Parathyroid adenoma (tissue), 2 donors: ENCODE measurements at regions not wholly inside any gene's neighbourhood (a gene's known extent, or its start where the extent isn't known, plus 50 kb on each side); places are given as distances from the start of the nearest gene placed in this dataset.
A peak's percentile ranks its signal among the peaks of the same experiment; 100 is the strongest.

Source experiments
- H2AFZ ChIP-seq: fragments of 300-600 bp; sonication (generic); one replicate; pipeline ENCODE4 v1.7.0; 2017; ENCODE audit warnings: antibody characterized with exemption, mild to moderate bottlenecking
- H3K27ac ChIP-seq: fragments of 300-600 bp; sonication (generic); one replicate; pipeline ENCODE4 v1.7.0; 2017
- H3K27me3 ChIP-seq: fragments of 300-600 bp; sonication (generic); one replicate; pipeline ENCODE4 v1.7.0; 2017; ENCODE audit warnings: low read length; ENCODE audit not compliant: control insufficient read depth, insufficient read depth
- H3K36me3 ChIP-seq: fragments of 300-600 bp; sonication (generic); one replicate; pipeline ENCODE4 v1.7.0; 2017; ENCODE audit warnings: low read length; ENCODE audit not compliant: control insufficient read depth, insufficient read depth
- H3K4me1 ChIP-seq: fragments of 300-600 bp; sonication (generic); one replicate; pipeline ENCODE4 v1.7.0; 2017; ENCODE audit warnings: control low read depth
- H3K4me2 ChIP-seq: fragments of 300-600 bp; sonication (generic); one replicate; pipeline ENCODE4 v1.7.0; 2017; ENCODE audit warnings: low read length
- H3K4me3 ChIP-seq: fragments of 300-600 bp; sonication (generic); one replicate; pipeline ENCODE4 v1.7.0; 2017; ENCODE audit warnings: low read depth, low read length
- H3K79me2 ChIP-seq: fragments of 300-600 bp; sonication (generic); one replicate; pipeline ENCODE4 v1.7.0; 2017; ENCODE audit warnings: control low read depth
- H3K9ac ChIP-seq: fragments of 300-600 bp; sonication (generic); one replicate; pipeline ENCODE4 v1.7.0; 2017; ENCODE audit warnings: mild to moderate bottlenecking
- H3K9me3 ChIP-seq: fragments of 300-600 bp; sonication (generic); one replicate; pipeline ENCODE4 v1.7.0; 2017; ENCODE audit warnings: low read length; ENCODE audit not compliant: control insufficient read depth
- TF ChIP-seq, protein P1 (sequence below): fragments of 300-600 bp; sonication (generic); IDR thresholded peaks from one replicate; pipeline ENCODE4 v1.7.0; 2017; ENCODE audit warnings: antibody characterized with exemption, mild to moderate bottlenecking
- donor health status: primary hyperparathyroidism.

GRCh38 chr6:30411515-30412207, 66.7 kb downstream of the RPP21 start:
- no peaks in the 10 kb centered on the region for H3K27me3 ChIP-seq
- H3K4me2 ChIP-seq: no peak overlapping the region
- H3K9ac ChIP-seq: no peak overlapping the region
- no peaks in the 10 kb centered on the region for H3K79me2 ChIP-seq
- peak overlapping the region; percentile 6 for H2AFZ ChIP-seq
- no peak overlapping the region for H3K4me3 ChIP-seq
- no peaks in the 10 kb centered on the region for H3K4me1 ChIP-seq
- H3K9me3 ChIP-seq: no peaks in the 10 kb centered on the region
- no peak overlapping the region for H3K27ac ChIP-seq
- no peaks in the 10 kb centered on the region for H3K36me3 ChIP-seq
- TF ChIP-seq, protein P1, sequence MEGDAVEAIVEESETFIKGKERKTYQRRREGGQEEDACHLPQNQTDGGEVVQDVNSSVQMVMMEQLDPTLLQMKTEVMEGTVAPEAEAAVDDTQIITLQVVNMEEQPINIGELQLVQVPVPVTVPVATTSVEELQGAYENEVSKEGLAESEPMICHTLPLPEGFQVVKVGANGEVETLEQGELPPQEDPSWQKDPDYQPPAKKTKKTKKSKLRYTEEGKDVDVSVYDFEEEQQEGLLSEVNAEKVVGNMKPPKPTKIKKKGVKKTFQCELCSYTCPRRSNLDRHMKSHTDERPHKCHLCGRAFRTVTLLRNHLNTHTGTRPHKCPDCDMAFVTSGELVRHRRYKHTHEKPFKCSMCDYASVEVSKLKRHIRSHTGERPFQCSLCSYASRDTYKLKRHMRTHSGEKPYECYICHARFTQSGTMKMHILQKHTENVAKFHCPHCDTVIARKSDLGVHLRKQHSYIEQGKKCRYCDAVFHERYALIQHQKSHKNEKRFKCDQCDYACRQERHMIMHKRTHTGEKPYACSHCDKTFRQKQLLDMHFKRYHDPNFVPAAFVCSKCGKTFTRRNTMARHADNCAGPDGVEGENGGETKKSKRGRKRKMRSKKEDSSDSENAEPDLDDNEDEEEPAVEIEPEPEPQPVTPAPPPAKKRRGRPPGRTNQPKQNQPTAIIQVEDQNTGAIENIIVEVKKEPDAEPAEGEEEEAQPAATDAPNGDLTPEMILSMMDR: peak; percentile 73

DNA sequence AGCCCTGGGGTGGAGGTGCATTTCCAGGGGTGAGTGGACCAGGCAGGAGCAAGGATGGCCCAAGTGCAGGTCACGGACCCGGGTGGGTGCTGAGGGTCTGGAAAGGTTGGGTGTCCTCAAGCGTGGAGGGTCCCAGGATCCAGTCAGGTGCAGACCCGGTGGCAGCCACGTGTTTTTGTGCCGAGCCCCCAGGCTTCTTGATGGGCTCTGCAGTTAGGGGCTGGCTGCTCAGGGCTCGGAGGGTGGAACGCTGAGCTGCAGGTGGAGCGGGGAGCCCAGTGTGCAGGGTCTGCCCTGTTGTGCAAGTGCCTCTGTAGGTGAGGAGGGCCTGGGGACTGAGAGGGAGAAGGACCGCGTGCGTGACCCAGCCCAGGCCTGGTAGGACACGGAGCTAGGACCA, 70.9 kb upstream of the HLA-E start:
- TF ChIP-seq, protein P1: no peak
- no peaks in the 10 kb centered on the region for H3K79me2 ChIP-seq

DNA sequence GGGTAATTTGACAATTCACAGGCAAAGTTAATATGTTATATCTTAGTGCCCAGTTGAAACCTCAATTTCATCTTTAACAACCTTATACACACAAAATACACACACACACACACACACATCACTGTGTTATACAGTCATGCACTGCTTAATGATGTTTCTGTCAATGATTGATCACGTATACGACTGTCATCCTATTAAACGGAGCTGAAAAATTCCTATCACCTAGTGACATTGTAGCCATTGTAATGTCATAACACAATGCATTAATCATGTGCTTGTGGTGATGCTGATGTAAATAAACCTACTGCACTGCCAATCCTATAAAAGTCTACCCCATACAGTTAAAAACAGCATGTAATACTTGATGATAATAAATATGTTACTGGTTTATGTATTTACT, 64.8 kb upstream of the HLA-E start:
- Histone ChIP-seq H3K27ac (no peak overlapping the region), H2AFZ (no peak overlapping the region), H3K27me3 (no peaks in the 10 kb centered on the region), H3K9ac (no peak overlapping the region), H3K4me3 (no peak overlapping the region), H3K4me2 (no peak overlapping the region), H3K4me1 (no peaks in the 10 kb centered on the region), H3K9me3 (no peaks in the 10 kb centered on the region), H3K36me3 (no peaks in the 10 kb centered on the region), H3K79me2 (no peaks in the 10 kb centered on the region)
- TF ChIP-seq, protein P1: no peak

More for the DNA sequence above, 70.9 kb upstream of the HLA-E start:
- Histone ChIP-seq H3K36me3 (no peaks in the 10 kb centered on the region), H2AFZ (no peak overlapping the region), H3K4me1 (no peaks in the 10 kb centered on the region), H3K9ac (no peak overlapping the region), H3K9me3 (no peaks in the 10 kb centered on the region), H3K27ac (no peak overlapping the region), H3K4me2 (no peak overlapping the region), H3K27me3 (no peaks in the 10 kb centered on the region), H3K4me3 (no peak overlapping the region)
